Endothelial cell of umbilical vein (primary cell): ENCODE measurements at regions not wholly inside any gene's neighbourhood (a gene's known extent, or its start where the extent isn't known, plus 50 kb on each side); places are given as distances from the start of the nearest gene placed in this dataset.

ENCODE experiments used
- BruUV-seq: library from RNA; stranded (reverse); fragments of 400-500 nt; replicated peaks from 2 replicates; lab custom pipeline; 2021; lab: Mats Ljungman, UMichigan
- CTCF ChIA-PET: fragments of 300-600, 350-600 bp; sonication (Branson Sonifier 250); formaldehyde crosslinking; loops from one replicate; lab custom pipeline; 2021; ENCODE audit warnings: antibody characterized with exemption, inconsistent platforms; lab: Charles Lee
- POLR2A ChIA-PET: fragments of 300-600, 350-600 bp; sonication (Branson Sonifier 250); formaldehyde crosslinking; loops from one replicate; lab custom pipeline; 2021; ENCODE audit warnings: antibody characterized with exemption, inconsistent platforms; lab: Charles Lee
- DNase-seq: peaks from one replicate; pipeline ENCODE4 v3.0.0-alpha.2; 2011; ENCODE audit warnings: low read depth, low spot score
- FAIRE-seq: peaks from 2 replicates; lab custom pipeline; 2011; peaks lifted over from hg19 to GRCh38; lab: Jason Lieb, UNC
- H2AFZ ChIP-seq: 2 replicates; pipeline ENCODE4 v1.6.0; 2012; ENCODE audit warnings: low read depth, low read length, control low read depth, inconsistent platforms
- H3K27ac ChIP-seq: 2 replicates; pipeline ENCODE4 v1.5.1; 2011; ENCODE audit warnings: low read depth, mild to moderate bottlenecking, control low read depth, low read length, moderate library complexity; ENCODE audit not compliant: insufficient read depth
- H3K27me3 ChIP-seq, 2 experiments: 2 replicates each; pipeline versions ENCODE4 v1.6.0 to v1.6.1; 2011; ENCODE audit warnings: low read length in 2 of 2, mixed read lengths in 1 of 2; ENCODE audit not compliant: control insufficient read depth in 2 of 2, insufficient read depth in 2 of 2
- H3K36me3 ChIP-seq, 2 experiments: 2 replicates in 1 of 2; 3 replicates in 1 of 2; pipeline ENCODE4 v1.5.1; 2011; ENCODE audit warnings: low read length in 2 of 2, mild to moderate bottlenecking in 1 of 2, moderate library complexity in 1 of 2; ENCODE audit not compliant: control insufficient read depth in 2 of 2, insufficient read depth in 2 of 2; ENCODE audit errors: extremely low read depth in 1 of 2
- H3K4me1 ChIP-seq: 3 replicates; pipeline ENCODE4 v1.5.1; 2011; ENCODE audit warnings: mild to moderate bottlenecking, low read length; ENCODE audit not compliant: control insufficient read depth, insufficient read depth; ENCODE audit errors: extremely low read depth
- H3K4me2 ChIP-seq: 2 replicates; pipeline ENCODE4 v1.6.1; 2011; ENCODE audit warnings: low read length, control low read depth, mixed read lengths; ENCODE audit not compliant: insufficient read depth
- H3K4me3 ChIP-seq, 3 experiments: fragments of 200-600 bp in 1 of 3; sonication (generic), shearing (Covaris generic) in 1 of 3; replicated peaks in 1 of 3; 2 replicates each; pipeline ENCODE4 v1.5.1; 2011 to 2016; ENCODE audit warnings: control low read depth in 3 of 3, low read length in 3 of 3, mild to moderate bottlenecking in 2 of 3, inconsistent platforms in 1 of 3, low read depth in 1 of 3, moderate library complexity in 1 of 3; ENCODE audit not compliant: insufficient read depth in 1 of 3
- H3K79me2 ChIP-seq: 2 replicates; pipeline ENCODE4 v1.6.0; 2012; ENCODE audit warnings: low read length, inconsistent platforms; ENCODE audit not compliant: control insufficient read depth, insufficient read depth
- H3K9ac ChIP-seq: replicated peaks from 2 replicates; pipeline ENCODE3; 2011; ENCODE audit warnings: low read length, control low read depth; ENCODE audit not compliant: insufficient read depth; ENCODE audit errors: extremely low read depth
- H3K9me1 ChIP-seq: replicated peaks from 3 replicates; pipeline ENCODE4 v1.6.0; 2011; ENCODE audit warnings: mild to moderate bottlenecking, low read length; ENCODE audit not compliant: control insufficient read depth, insufficient read depth; ENCODE audit errors: extremely low read depth
- H3K9me3 ChIP-seq: replicated peaks from 2 replicates; pipeline ENCODE4 v1.5.1; 2012; ENCODE audit warnings: low read length, inconsistent platforms; ENCODE audit not compliant: control insufficient read depth, insufficient read depth
- H4K20me1 ChIP-seq: replicated peaks from 2 replicates; pipeline ENCODE3; 2011; ENCODE audit warnings: mild to moderate bottlenecking, low read length; ENCODE audit not compliant: control insufficient read depth, insufficient read depth; ENCODE audit errors: extremely low read depth
- CTCF ChIP-seq, 2 donors: IDR thresholded peaks; 1 replicate in 1 of 2; 2 replicates in 1 of 2; pipeline ENCODE4 v1.5.1; 2011; ENCODE audit warnings: low read length in 2 of 2, mild to moderate bottlenecking in 2 of 2, moderate library complexity in 2 of 2, control low read depth in 1 of 2, inconsistent platforms in 1 of 2, low read depth in 1 of 2; ENCODE audit not compliant: insufficient read depth in 1 of 2; ENCODE audit errors: extremely low read depth in 1 of 2
- EZH2 ChIP-seq: IDR thresholded peaks from 2 replicates; pipeline ENCODE4 v1.6.1; 2012; ENCODE audit warnings: borderline replicate concordance, low read depth, mild to moderate bottlenecking, moderate library complexity, low read length, inconsistent platforms; ENCODE audit not compliant: severe bottlenecking
- FOS ChIP-seq: IDR thresholded peaks from 2 replicates; pipeline ENCODE4 v1.6.1; 2011; ENCODE audit warnings: mild to moderate bottlenecking, low read length, moderate library complexity, borderline replicate concordance; ENCODE audit not compliant: insufficient read depth
- GATA2 ChIP-seq: IDR thresholded peaks from 2 replicates; pipeline ENCODE4 v1.7.0; 2011; ENCODE audit warnings: low read depth, mild to moderate bottlenecking, moderate library complexity, mixed read lengths, low read length; ENCODE audit not compliant: insufficient read length, insufficient read depth
- JUN ChIP-seq: IDR thresholded peaks from 2 replicates; pipeline ENCODE4 v1.6.1; 2011; ENCODE audit warnings: borderline replicate concordance, low read depth; ENCODE audit not compliant: insufficient read length, insufficient read depth
- MYC ChIP-seq: IDR thresholded peaks from one replicate; pipeline ENCODE4 v1.6.1; 2011; ENCODE audit warnings: mild to moderate bottlenecking, low read depth, low read length
- POLR2A ChIP-seq: IDR thresholded peaks from 2 replicates; pipeline ENCODE4 v1.6.1; 2012; ENCODE audit warnings: low read depth, mild to moderate bottlenecking, control low read depth, low read length
- POLR2AphosphoS5 ChIP-seq: IDR thresholded peaks from 2 replicates; pipeline ENCODE4 v1.6.1; 2012; ENCODE audit warnings: low read depth, mild to moderate bottlenecking, control low read depth, low read length, moderate library complexity; ENCODE audit not compliant: insufficient read depth
- dilution Hi-C: fragments of 300-500 bp; cut with MboI; formaldehyde crosslinking; loops from one replicate; pipeline ENCODE4 v1.15.0; 2019; ENCODE audit warnings: low sequenced_read_pairs; ENCODE audit not compliant: extremely low pct_ligation_motif_present
- intact Hi-C: fragments of 100-400 bp; cut with micrococcal nuclease; formaldehyde crosslinking; loops from one replicate; pipeline ENCODE4 v1.10.0; 2022
- TF ChIP-seq, protein P1 (sequence below): IDR thresholded peaks from 2 replicates; pipeline ENCODE4 v1.6.1; 2011; ENCODE audit not compliant: insufficient read depth, insufficient read length

DNA sequence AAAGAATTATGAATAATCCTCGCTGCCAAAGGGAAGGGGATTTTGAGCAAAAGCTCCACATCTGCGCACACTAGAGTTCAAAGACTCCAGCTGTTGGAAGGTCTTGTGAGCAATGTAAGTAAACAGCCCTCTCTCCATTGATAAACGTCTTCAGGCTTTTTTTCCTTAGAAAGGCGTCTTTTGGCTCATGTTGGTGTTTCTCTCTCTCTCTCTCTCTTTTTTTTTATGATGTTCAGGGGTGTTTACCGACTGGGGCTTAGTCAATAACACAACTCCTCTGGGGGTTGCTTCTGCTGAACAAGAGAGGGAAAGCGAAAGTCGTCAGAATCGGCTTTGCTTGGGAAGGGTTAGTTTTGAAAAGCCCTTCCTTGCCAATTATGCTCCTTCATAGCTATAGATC, 53.2 kb upstream of the C1QTNF7 start:
- no peaks in the 10 kb centered on the region for H3K36me3 ChIP-seq
- H3K9me3 ChIP-seq, result no peaks in the 10 kb centered on the region
- dilution Hi-C loops, result no loop called here
- no peaks in the 10 kb centered on the region for H4K20me1 ChIP-seq
- H3K4me1 ChIP-seq, result no peaks in the 10 kb centered on the region
- TF ChIP-seq MYC (no peak), POLR2AphosphoS5 (no peak), JUN (no peak), EZH2 (no peak), GATA2 (no peak), FOS (no peak), POLR2A (no peak), CTCF (IDR thresholded peaks at IDR 0.05; ENCODE audit: extremely low read depth in 1 of 2, insufficient read depth in 1 of 2, low read depth in 1 of 2, low read length in 2 of 2) (no peak)
- TF ChIP-seq, protein P1, sequence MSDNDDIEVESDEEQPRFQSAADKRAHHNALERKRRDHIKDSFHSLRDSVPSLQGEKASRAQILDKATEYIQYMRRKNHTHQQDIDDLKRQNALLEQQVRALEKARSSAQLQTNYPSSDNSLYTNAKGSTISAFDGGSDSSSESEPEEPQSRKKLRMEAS, result no peak
- H3K4me2 ChIP-seq, result no peak overlapping the region
- no peaks in the 10 kb centered on the region for H3K79me2 ChIP-seq
- BruUV-seq, result no TSS peak
- intact Hi-C loops, result no loop called here
- H3K27ac ChIP-seq, result no peak overlapping the region
- FAIRE-seq (no peak), DNase-seq (no peak)
- H3K9me1 ChIP-seq, result no peaks in the 10 kb centered on the region
- H3K9ac ChIP-seq, result no peak overlapping the region
- H2AFZ ChIP-seq, result no peak overlapping the region
- POLR2A ChIA-PET, result no interaction called here
- H3K27me3 ChIP-seq, result no peaks in the 10 kb centered on the region
- H3K4me3 ChIP-seq, result no peak overlapping the region
- CTCF ChIA-PET, result interaction anchor here (1.1 kb wide), 1 partner anchor 21 kb away, joined by 3 read pairs; no protein-coding TSS in a partner anchor
